Spinal cord (tissue), 9 donors: ENCODE measurements at regions not wholly inside any gene's neighbourhood (a gene's known extent, or its start where the extent isn't known, plus 50 kb on each side); places are given as distances from the start of the nearest gene placed in this dataset.
"Not testable (repeated sequence)": the region's sequence is repeated elsewhere in the genome, so short reads cannot be mapped to it uniquely, and the experiment has no call there.

Source experiments
- DNase-seq, 6 donors: peaks; one replicate each; pipeline versions ENCODE4 v3.0.0 to v3.0.0-alpha.2; 2013 to 2015; ENCODE audit warnings: low spot score in 6 of 6, low read depth in 4 of 6
- H3K27ac ChIP-seq: one replicate; pipeline ENCODE4 v1.5.1; 2013; ENCODE audit warnings: low read depth, low read length, control low read depth
- H3K27me3 ChIP-seq: one replicate; pipeline ENCODE4 v1.6.1; 2013; ENCODE audit warnings: low read length; ENCODE audit not compliant: control insufficient read depth, insufficient read depth
- H3K36me3 ChIP-seq: one replicate; pipeline ENCODE4 v1.6.1; 2013; ENCODE audit warnings: low read length; ENCODE audit not compliant: control insufficient read depth, insufficient read depth
- H3K4me1 ChIP-seq: one replicate; pipeline ENCODE4 v1.6.1; 2013; ENCODE audit warnings: low read length; ENCODE audit not compliant: control insufficient read depth, insufficient read depth
- H3K4me3 ChIP-seq: one replicate; pipeline ENCODE4 v1.5.1; 2013; ENCODE audit warnings: low read depth, low read length, control low read depth
- H3K9me3 ChIP-seq: one replicate; pipeline ENCODE4 v1.6.1; 2013; ENCODE audit warnings: low read length; ENCODE audit not compliant: control insufficient read depth, insufficient read depth
- WGBS: methylation state at CpG from one replicate; pipeline ENCODE4 v1.1.5; 2013; ENCODE audit warnings: missing lambda C conversion rate; ENCODE audit not compliant: insufficient coverage; 5-methylcytosine and 5-hydroxymethylcytosine counted together
- donor health status: healthy.

DNA sequence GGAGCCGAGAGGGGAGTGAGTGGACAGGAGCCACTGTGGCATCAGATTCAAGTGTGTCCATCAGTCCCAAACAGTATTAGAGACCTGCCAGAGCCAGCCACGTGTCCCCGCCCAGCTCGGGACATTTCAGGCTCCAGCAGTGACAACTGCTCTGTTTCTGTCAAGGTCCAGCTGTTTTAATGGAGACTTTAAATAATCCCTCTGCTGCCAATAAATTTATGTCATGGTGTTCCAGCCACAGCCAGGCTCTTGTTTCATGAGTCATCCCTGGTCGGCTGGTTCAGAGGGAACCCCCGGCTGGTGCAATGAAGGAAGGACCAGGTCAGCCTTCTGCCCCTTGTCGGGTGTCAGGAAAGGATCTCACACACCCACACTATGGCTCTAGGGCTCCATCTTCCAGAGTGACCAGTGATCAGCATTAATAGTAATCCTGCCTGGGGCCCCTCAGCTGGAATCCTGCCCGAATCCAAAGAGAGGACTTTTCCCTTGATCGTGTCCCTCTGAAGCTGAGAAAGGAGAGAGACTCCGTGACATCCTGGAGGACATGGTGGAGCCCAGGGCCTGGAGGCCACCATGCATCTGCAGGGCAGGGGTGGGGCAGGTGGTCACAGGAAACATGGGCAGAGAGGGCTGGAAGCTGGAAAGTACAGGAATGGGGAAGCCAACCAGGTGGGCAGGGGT lies 197.3 kb downstream of the MATN1 start:
- Histone ChIP-seq H3K36me3 (no peaks in the 10 kb centered on the region), H3K9me3 (no peaks in the 10 kb centered on the region), H3K27me3 (no peaks in the 10 kb centered on the region), H3K27ac (no peak overlapping the region), H3K4me1 (peaks cover 3% of the 10 kb centered on the region), H3K4me3 (no peak overlapping the region)
- peak in 1 of 6 donors; percentile 64 for DNase-seq
- WGBS = 53% methylated on average over 10 of the region's 10 CpGs

DNA sequence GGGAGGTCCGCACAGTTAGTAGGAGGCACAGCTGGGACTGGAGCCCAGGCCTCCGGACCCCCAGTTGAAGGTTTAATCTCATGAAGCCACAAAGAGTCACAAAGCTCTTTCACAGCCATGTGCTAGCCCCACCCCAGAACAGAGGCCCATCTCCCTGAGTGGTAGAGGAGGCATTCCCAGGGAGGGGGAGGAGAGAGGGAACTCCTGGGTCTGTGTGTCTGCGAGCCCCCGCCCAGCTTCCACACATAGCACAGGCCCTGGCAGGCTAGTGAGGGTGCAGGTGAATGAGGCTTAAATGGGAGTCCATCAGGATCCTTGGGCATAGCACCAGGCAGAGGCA lies 197.8 kb downstream of the MATN1 start:
- H3K27me3 ChIP-seq = no peaks in the 10 kb centered on the region
- H3K9me3 ChIP-seq = no peaks in the 10 kb centered on the region
- H3K4me1 ChIP-seq = peaks cover 3% of the 10 kb centered on the region
- H3K36me3 ChIP-seq = no peaks in the 10 kb centered on the region
- H3K27ac ChIP-seq = no peak overlapping the region
- DNase-seq = no peak
- WGBS = 93% methylated on average over 3 of the region's 4 CpGs
- no peak overlapping the region for H3K4me3 ChIP-seq

DNA sequence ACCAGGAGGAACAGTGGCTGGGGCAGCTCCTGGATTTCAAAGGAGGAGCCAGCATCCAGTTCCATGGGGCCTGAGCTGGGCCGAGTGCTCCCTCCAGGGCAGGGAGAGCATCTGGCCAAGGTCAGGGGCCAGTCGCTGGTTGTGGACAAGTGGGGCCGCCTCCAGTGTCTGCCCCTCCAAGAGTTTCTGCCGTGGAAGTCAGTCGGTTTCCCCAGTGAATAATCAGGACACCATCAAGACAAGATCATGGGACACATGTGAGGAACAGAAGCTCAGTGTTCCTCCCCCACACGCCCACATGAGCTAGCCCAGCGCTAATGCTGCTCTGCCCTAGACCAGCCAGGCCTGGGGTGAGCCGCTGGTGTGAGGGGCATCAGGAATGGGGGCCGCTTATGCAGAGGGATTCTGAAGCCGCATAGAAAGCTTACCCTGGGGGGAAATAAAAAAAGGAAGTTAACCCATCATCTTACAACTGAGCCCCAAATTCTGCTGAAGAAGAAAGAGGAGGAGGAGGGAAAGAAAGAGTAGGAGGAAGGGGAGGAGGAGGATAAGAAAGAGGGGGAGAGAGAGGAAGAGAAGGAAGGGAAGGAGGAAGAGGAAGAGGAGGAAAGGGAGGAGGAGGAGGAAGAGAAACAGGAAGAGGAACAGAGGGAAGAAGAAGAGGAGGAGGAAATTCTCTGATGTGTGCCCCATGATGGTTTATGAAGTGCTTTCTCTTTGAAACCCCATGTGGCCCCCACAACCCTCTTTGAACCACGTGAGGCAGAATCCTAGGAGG lies 198.4 kb downstream of the MATN1 start:
- H3K4me3 ChIP-seq = no peak overlapping the region
- H3K4me1 ChIP-seq = peaks cover 3% of the 10 kb centered on the region
- H3K27me3 ChIP-seq = no peaks in the 10 kb centered on the region
- WGBS = 55% methylated on average over 5 of the region's 11 CpGs
- H3K36me3 ChIP-seq = no peaks in the 10 kb centered on the region
- no peak overlapping the region for H3K27ac ChIP-seq
- DNase-seq = no peak
- no peaks in the 10 kb centered on the region for H3K9me3 ChIP-seq

DNA sequence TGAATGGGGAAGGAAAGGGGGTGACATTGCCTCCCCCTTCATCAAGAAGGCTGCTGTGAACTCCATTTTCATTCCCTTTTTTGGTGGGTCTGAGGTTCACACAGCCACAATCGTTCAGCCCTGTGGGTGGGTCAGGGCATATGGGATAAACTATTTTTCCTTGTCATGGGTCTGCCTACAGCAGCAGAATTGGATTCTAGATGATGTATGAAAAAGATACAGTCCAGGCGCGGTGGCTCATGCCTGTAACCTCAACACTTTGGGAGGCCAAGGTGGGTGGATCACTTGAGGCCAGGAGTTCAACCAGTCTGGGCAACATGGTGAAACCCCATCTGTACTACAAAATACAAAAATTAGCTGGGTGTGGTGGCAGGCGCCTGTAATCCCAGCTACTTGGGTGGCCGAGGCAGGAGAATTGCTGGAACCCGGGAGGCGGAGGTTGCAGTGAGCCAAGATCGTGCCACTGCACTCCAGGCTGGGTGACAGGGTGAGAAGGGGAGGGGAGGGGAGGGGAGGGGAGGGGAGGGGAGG lies 199.3 kb downstream of the MATN1 start:
- not testable (repeated sequence) for DNase-seq, H3K27me3 ChIP-seq, H3K36me3 ChIP-seq, H3K4me3 ChIP-seq, H3K4me1 ChIP-seq, H3K9me3 ChIP-seq, H3K27ac ChIP-seq
- WGBS = 92% methylated on average over 2 of the region's 8 CpGs

DNA sequence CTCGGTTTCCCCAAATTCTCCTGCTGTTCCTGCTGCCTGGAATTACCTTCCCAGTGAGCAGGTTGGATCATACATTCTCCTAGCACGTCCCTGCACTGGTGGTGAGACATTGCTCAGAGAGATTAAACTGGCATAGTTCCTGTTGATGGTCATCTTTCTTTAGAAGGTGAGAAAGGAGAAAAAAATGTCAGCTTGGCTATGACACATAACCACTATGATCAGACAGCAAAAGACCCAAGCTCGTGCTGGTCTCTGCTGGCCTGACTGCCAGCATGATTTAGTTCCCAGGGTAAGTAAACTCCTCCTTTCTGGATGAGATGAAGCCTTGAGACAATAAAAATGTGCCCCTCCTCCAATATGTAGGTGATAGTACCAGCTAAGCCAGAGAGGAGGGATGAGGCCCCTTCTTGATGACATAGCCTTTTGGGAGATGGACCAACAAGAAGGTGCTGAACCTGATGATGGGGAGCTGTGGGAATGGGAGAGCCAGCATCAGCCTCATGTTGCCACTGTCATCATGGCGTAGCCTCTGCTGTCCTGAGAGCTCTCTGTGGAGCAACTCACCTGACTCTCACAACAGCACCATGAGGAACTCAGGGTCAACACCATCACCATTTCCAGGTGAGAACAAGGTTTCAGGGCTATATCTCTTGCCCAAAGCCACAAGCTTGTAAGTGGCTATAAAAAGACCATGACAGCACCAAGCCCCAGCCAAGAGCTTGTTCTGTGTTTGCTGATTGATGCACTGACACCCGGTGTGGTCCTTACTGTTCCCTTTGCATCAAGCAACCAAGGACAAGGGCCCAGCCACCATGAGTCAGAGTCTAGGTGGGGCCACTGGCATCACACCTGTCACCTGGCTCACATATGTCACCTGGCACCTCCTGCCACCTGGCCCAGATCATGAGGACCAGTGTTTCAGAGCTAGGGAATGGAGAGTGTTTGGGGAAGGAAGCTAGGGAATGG lies 200.0 kb downstream of the MATN1 start:
- WGBS = 74% methylated on average over 4 of the region's 5 CpGs
- Histone ChIP-seq H3K4me1 (peaks cover 3% of the 10 kb centered on the region), H3K36me3 (no peaks in the 10 kb centered on the region), H3K27ac (no peak overlapping the region), H3K27me3 (no peaks in the 10 kb centered on the region), H3K9me3 (no peaks in the 10 kb centered on the region), H3K4me3 (no peak overlapping the region)
- DNase-seq = no peak

DNA sequence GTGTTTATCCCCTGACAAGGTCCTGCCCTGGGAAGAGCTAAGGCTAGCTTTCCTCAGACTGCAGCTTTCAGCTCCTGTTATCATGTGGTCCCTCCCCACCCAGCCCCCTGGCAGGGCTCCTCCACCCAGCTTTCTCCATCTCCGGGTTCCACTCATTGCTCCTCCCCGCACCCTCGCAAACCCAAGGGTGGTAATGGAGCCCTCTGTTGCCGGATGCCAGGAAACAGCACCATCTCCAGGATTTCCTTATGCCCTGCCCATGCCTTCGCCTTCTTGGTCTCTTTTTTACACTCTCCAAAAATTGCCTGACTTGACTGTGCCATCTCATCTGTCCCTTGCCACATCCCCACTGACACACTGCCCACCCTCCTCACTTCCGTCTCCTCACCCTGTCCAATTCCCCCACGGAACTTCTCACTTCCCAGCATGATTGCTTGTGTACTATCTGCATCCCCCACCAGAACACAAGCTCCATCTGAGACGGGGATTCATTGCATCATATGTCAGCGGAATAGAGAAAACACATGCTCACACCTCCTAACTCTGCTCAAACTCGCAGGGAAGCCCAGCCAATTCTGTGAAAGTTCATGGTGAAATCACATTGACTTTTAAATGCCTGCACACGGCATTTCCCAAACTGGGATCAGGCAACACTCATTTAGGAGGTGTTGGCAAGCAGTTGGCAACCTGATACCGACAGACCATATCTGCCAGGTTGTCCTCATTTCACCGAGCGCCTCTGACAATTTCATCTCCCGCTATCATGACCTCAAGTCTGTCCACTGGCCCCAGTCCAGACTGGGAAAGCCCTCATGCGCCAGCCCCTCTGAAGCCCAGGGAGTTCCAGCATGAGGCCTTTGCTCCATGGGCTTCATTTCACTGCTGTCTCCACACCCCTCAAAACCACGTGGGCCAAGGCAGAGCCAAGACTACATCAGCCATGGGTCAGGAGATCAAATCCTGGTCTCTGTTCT lies 201.1 kb downstream of the MATN1 start:
- 70% methylated on average over 16 of the region's 17 CpGs for WGBS
- peak in 1 of 6 donors; percentile 92 for DNase-seq

DNA sequence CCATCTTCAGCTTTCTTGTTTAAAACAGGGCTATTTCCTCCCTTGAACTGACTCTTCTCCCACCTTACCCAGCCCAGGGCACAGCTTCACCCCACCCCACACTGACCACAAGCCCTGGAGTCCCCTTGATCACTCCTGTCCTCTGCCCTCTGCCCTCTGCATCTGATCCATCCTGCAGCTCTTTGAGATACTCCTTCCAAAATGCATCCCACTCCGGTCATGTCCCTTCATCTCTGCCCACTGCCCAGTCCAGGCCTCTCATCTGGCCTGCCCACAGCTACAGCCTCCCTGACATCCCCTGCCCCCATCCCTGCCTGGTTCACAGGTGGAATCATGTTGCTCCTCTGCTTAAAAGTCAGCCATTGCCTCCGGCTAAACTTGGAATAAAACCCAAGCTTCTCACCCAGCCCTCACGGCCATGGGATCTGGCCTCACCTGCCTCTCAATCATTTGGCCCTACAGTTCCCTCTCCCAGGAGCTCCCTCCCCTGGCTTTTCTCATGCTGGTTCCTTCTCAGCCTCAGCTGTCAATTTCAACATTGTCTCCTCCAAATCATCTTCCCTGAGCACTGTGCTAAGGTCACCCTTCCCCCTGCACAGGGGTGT lies 202.0 kb downstream of the MATN1 start:
- no peak overlapping the region for H3K4me3 ChIP-seq
- no peaks in the 10 kb centered on the region for H3K27me3 ChIP-seq
- no peaks in the 10 kb centered on the region for H3K36me3 ChIP-seq
- WGBS = 77% methylated on average over 3 of the region's 3 CpGs
- DNase-seq = no peak
- H3K27ac ChIP-seq = no peak overlapping the region
- H3K4me1 ChIP-seq = peaks cover 2% of the 10 kb centered on the region
- no peaks in the 10 kb centered on the region for H3K9me3 ChIP-seq

More for the DNA sequence above, 201.1 kb downstream of the MATN1 start:
- H3K36me3 ChIP-seq = no peaks in the 10 kb centered on the region
- no peaks in the 10 kb centered on the region for H3K9me3 ChIP-seq
- H3K27me3 ChIP-seq = no peaks in the 10 kb centered on the region
- no peak overlapping the region for H3K4me3 ChIP-seq
- H3K4me1 ChIP-seq = peaks cover 3% of the 10 kb centered on the region
- H3K27ac ChIP-seq = no peak overlapping the region

DNA sequence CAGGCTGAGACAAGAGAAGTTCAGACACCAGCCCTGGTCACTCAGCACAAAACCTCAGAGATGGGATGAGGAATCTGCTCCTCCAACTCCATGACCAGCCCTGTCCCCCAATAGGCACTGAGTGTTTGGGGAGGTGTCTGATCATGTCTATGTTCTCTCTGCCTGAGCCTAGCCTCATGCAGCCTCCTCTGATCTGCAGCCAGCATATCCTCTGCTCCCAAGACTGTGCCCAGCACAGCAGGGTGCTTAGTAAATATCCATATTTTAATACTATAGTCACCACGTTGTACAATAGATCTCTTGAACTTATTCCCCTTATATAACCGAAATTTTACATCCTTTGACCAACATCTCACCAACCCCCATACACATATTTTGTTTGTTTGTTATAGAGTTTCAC lies 202.9 kb downstream of the MATN1 start:
- Histone ChIP-seq H3K4me1 (no peaks in the 10 kb centered on the region), H3K27ac (no peak overlapping the region), H3K9me3 (no peaks in the 10 kb centered on the region), H3K27me3 (no peaks in the 10 kb centered on the region), H3K4me3 (no peak overlapping the region), H3K36me3 (no peaks in the 10 kb centered on the region)
- no peak for DNase-seq
- WGBS = no CpG with 5 or more reads among the region's 2 CpGs
